Endothelial cell (in vitro differentiated cells): ENCODE measurements at regions not wholly inside any gene's neighbourhood (a gene's known extent, or its start where the extent isn't known, plus 50 kb on each side); places are given as distances from the start of the nearest gene placed in this dataset.
A peak's percentile ranks its signal among the peaks of the same experiment; 100 is the strongest.

Source experiments
- DNase-seq: peaks from one replicate; pipeline ENCODE4 v3.0.0; 2021; ENCODE audit warnings: low spot score
- H3K27ac Mint-ChIP-seq: one replicate; pipeline ENCODE4 v1.8.0; 2021; ENCODE audit warnings: mixed read lengths, inconsistent platforms; ENCODE audit not compliant: unreplicated experiment
- H3K27me3 Mint-ChIP-seq: one replicate; pipeline ENCODE4 v1.8.0; 2021; ENCODE audit warnings: mild to moderate bottlenecking, moderate library complexity, mixed read lengths, inconsistent platforms; ENCODE audit not compliant: unreplicated experiment
- H3K36me3 Mint-ChIP-seq: one replicate; pipeline ENCODE4 v1.8.0; 2021; ENCODE audit warnings: mild to moderate bottlenecking, low read depth, mixed read lengths, inconsistent platforms; ENCODE audit not compliant: unreplicated experiment
- H3K4me1 Mint-ChIP-seq: one replicate; pipeline ENCODE4 v1.8.0; 2021; ENCODE audit warnings: mild to moderate bottlenecking, mixed read lengths, inconsistent platforms; ENCODE audit not compliant: unreplicated experiment
- H3K4me3 Mint-ChIP-seq: one replicate; pipeline ENCODE4 v1.8.0; 2021; ENCODE audit warnings: mild to moderate bottlenecking, mixed read lengths, inconsistent platforms; ENCODE audit not compliant: unreplicated experiment
- H3K9me3 Mint-ChIP-seq: one replicate; pipeline ENCODE4 v1.8.0; 2021; ENCODE audit warnings: mixed read lengths, inconsistent platforms; ENCODE audit not compliant: unreplicated experiment
- TF ChIP-seq, protein P1 (sequence below): fragments of 200-600 bp; sonication (generic); IDR thresholded peaks from one replicate; pipeline ENCODE4 v1.5.0; 2021; ENCODE audit warnings: antibody characterized with exemption; ENCODE audit not compliant: unreplicated experiment

DNA sequence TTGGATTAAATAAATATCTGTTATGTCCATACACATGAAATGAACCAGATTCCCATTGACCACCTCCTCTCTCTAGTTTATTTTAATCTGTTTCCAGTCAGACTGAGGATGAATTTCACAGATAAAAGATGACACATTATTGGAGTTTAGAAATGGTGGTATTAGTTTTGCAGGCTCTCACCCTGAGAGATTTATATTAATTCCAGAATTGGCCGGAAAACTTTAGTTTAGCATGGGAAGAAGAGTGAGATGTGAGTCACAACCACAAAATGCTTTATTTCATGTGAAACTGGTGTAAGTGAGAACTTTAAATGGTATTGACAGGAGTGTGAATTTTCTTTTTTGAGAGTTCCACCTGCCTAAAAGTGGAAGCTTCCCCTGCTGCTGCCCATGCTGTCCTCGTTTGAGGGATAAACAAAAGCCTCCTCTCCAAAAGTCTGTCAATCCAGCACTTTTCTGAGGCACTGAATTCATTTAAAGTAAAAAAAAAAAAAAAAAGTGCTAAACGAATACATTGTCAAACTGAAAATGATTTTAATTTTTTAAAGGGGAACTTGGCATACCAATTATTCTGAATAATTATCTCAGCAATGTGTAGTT lies 65.1 kb upstream of the EPHA3 start:
- Mint-ChIP-seq H3K27ac (no peak overlapping the region), H3K27me3 (no peaks in the 10 kb centered on the region), H3K36me3 (no peaks in the 10 kb centered on the region), H3K4me1 (no peaks in the 10 kb centered on the region), H3K9me3 (no peaks in the 10 kb centered on the region), H3K4me3 (no peak overlapping the region)
- no peak for DNase-seq
- TF ChIP-seq, protein P1, sequence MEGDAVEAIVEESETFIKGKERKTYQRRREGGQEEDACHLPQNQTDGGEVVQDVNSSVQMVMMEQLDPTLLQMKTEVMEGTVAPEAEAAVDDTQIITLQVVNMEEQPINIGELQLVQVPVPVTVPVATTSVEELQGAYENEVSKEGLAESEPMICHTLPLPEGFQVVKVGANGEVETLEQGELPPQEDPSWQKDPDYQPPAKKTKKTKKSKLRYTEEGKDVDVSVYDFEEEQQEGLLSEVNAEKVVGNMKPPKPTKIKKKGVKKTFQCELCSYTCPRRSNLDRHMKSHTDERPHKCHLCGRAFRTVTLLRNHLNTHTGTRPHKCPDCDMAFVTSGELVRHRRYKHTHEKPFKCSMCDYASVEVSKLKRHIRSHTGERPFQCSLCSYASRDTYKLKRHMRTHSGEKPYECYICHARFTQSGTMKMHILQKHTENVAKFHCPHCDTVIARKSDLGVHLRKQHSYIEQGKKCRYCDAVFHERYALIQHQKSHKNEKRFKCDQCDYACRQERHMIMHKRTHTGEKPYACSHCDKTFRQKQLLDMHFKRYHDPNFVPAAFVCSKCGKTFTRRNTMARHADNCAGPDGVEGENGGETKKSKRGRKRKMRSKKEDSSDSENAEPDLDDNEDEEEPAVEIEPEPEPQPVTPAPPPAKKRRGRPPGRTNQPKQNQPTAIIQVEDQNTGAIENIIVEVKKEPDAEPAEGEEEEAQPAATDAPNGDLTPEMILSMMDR, result no peak

DNA sequence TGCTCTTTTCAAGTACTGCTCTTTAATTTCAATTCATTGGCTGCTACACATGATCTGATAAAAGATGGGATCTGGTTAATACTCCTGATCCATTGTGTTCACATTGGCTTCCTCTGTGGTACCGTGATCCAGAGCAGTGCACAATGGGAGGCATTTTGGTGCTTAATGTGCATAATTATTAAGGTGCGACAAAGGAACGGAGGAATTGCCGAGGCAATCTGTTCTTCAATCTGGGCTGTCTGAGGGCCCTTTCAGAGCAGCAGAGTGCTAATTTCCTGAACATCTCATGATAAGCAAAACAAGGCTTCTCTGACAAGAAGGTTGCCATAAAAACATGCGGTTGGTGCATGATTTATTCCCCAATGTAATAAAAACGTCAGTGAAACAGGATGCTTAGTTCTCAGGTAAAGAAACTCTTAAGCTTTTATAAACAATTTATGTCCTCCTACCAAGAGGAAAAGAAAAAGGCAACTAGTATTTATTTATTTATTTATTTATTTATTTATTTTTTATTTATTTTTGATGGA lies 64.0 kb upstream of the EPHA3 start:
- Mint-ChIP-seq H3K36me3 (no peaks in the 10 kb centered on the region), H3K4me1 (no peaks in the 10 kb centered on the region), H3K27me3 (no peaks in the 10 kb centered on the region), H3K4me3 (no peak overlapping the region), H3K27ac (no peak overlapping the region), H3K9me3 (no peaks in the 10 kb centered on the region)
- DNase-seq, result no peak
- TF ChIP-seq, protein P1, result no peak

DNA sequence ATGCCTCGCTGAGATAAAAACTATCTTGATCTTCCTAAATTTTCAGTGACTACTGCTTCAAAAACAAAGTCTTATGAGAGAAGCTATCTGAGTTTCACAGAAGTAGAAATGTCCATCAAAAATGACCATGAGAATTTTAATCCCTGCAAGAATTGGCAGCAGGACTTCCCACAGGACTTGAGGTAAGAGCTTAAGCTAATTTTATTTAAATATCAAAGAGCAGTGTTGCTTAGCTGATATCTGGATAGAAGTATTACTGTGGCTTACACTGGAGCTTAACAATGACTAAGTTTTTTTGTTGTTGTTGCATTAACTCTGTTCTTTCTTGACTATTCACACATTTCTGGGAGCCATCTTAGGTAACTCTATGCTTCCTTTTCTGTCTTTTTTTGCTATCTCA lies 60.8 kb upstream of the EPHA3 start:
- H3K4me3 Mint-ChIP-seq, result no peak overlapping the region
- no peak overlapping the region for H3K27ac Mint-ChIP-seq
- no peaks in the 10 kb centered on the region for H3K9me3 Mint-ChIP-seq
- no peak for DNase-seq
- no peaks in the 10 kb centered on the region for H3K4me1 Mint-ChIP-seq
- H3K36me3 Mint-ChIP-seq, result no peaks in the 10 kb centered on the region
- TF ChIP-seq, protein P1, result no peak
- no peaks in the 10 kb centered on the region for H3K27me3 Mint-ChIP-seq

DNA sequence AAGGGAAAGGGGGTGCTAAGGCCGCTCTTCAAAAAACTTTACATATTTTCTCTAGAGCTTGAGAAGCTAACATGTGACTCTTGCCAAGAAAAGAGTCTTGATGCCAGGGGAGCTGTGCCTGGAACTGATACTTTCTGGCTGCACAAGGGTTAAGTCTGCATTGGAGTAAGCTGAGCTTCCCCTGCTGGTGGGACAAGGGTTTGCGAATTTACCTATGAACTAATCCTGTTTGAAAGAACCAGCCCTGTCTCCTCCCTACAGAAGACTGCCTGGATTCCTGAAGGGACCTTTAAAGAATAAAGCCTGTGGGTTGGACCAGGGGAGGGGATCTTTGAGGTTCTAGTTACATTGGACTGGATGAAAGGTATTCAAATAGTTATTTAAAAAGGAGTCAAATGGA lies 58.3 kb upstream of the EPHA3 start:
- no peak overlapping the region for H3K4me3 Mint-ChIP-seq
- H3K27ac Mint-ChIP-seq, result no peak overlapping the region
- no peaks in the 10 kb centered on the region for H3K9me3 Mint-ChIP-seq
- H3K27me3 Mint-ChIP-seq, result no peaks in the 10 kb centered on the region
- TF ChIP-seq, protein P1, result peak; percentile 52
- H3K4me1 Mint-ChIP-seq, result peaks cover 9% of the 10 kb centered on the region
- DNase-seq, result no peak
- H3K36me3 Mint-ChIP-seq, result no peaks in the 10 kb centered on the region

DNA sequence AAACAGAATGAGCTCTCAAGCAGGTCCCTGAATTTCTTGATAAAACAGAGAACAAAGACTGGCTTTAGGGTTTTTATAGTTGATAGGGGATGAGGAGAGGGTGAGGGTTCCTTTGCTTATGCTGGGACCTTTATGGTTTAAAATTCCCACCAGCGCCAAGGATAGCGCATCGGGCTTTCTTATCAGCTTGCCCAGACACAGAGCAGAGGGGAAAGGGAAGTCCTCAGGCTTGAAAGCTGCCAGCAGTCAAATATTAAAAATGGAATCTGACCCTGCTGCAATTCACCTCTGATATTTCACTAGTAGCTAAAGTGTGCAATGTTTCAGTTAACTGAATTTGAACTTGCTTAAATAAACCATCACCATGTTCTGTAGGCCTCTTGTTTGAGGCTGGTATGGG lies 55.0 kb upstream of the EPHA3 start:
- Mint-ChIP-seq H3K27ac (no peak overlapping the region), H3K9me3 (no peaks in the 10 kb centered on the region), H3K4me3 (no peak overlapping the region), H3K27me3 (no peaks in the 10 kb centered on the region), H3K4me1 (peaks cover 9% of the 10 kb centered on the region), H3K36me3 (no peaks in the 10 kb centered on the region)
- DNase-seq, result no peak
- TF ChIP-seq, protein P1, result no peak
